MM.1S (cell line): ENCODE measurements at regions not wholly inside any gene's neighbourhood (a gene's known extent, or its start where the extent isn't known, plus 50 kb on each side); places are given as distances from the start of the nearest gene placed in this dataset.

ENCODE experiments used
- DNase-seq: peaks from one replicate; pipeline ENCODE4 v3.0.0-alpha.2; 2015
- H2AFZ ChIP-seq: fragments of 300-600 bp; sonication (generic); 2 replicates; pipeline ENCODE4 v1.6.0; 2016; ENCODE audit warnings: antibody characterized with exemption, low read length
- H3F3A ChIP-seq: fragments of 300-600 bp; sonication (generic); 2 replicates; pipeline ENCODE4 v1.6.1; 2016; ENCODE audit warnings: mild to moderate bottlenecking, antibody characterized with exemption, low read length, moderate library complexity, mixed read lengths; ENCODE audit not compliant: insufficient read depth
- H3K27ac ChIP-seq: fragments of 300-600 bp; sonication (generic); 2 replicates; pipeline ENCODE4 v1.5.1; 2016; ENCODE audit warnings: mild to moderate bottlenecking, low read length
- H3K27me3 ChIP-seq: fragments of 300-600 bp; sonication (generic); replicated peaks from 2 replicates; pipeline ENCODE4 v1.6.0; 2016; ENCODE audit warnings: low read length; ENCODE audit not compliant: insufficient read depth
- H3K36me3 ChIP-seq: fragments of 300-600 bp; sonication (generic); replicated peaks from 2 replicates; pipeline ENCODE4 v1.6.1; 2016; ENCODE audit warnings: mild to moderate bottlenecking, low read length, mixed read lengths; ENCODE audit not compliant: insufficient read depth
- H3K4me1 ChIP-seq: fragments of 300-600 bp; sonication (generic); 2 replicates; pipeline ENCODE4 v1.6.1; 2016; ENCODE audit warnings: low read length, mixed read lengths
- H3K4me2 ChIP-seq: fragments of 300-600 bp; sonication (generic); 2 replicates; pipeline ENCODE4 v1.6.0; 2016; ENCODE audit warnings: low read depth, low read length
- H3K4me3 ChIP-seq: fragments of 300-600 bp; sonication (generic); 2 replicates; pipeline ENCODE4 v1.5.1; 2016; ENCODE audit warnings: low read length, mixed read lengths
- H3K79me2 ChIP-seq: fragments of 300-600 bp; sonication (generic); 2 replicates; pipeline ENCODE4 v1.6.1; 2016; ENCODE audit warnings: mixed run types, low read length, mixed read lengths
- H3K9ac ChIP-seq: fragments of 300-600 bp; sonication (generic); 2 replicates; pipeline ENCODE4 v1.6.1; 2016; ENCODE audit warnings: low read length, mixed read lengths
- H3K9me2 ChIP-seq: fragments of 300-600 bp; sonication (generic); replicated peaks from 2 replicates; pipeline ENCODE4 v1.6.1; 2016; ENCODE audit warnings: mild to moderate bottlenecking, low read length, mixed read lengths; ENCODE audit not compliant: insufficient read depth
- H3K9me3 ChIP-seq: fragments of 300-600 bp; sonication (generic); replicated peaks from 2 replicates; pipeline ENCODE4 v1.6.1; 2016; ENCODE audit warnings: mild to moderate bottlenecking, low read length, mixed read lengths; ENCODE audit not compliant: insufficient read depth
- H4K20me1 ChIP-seq: fragments of 300-600 bp; sonication (generic); 2 replicates; pipeline ENCODE4 v1.6.1; 2016; ENCODE audit warnings: mild to moderate bottlenecking, low read length, moderate library complexity, mixed read lengths; ENCODE audit not compliant: insufficient read depth
- CTCF ChIP-seq: fragments of 300-600 bp; sonication (generic); IDR thresholded peaks from 2 replicates; pipeline ENCODE4 v1.5.1; 2016; ENCODE audit warnings: antibody characterized with exemption, low read length, mixed read lengths
- EZH2 ChIP-seq: fragments of 300-600 bp; sonication (generic); optimal IDR thresholded peaks from 2 replicates; pipeline ENCODE3; 2017; ENCODE audit warnings: low read depth, mild to moderate bottlenecking, antibody characterized with exemption, low read length, mixed read lengths
- EZH2phosphoT487 ChIP-seq: fragments of 300-600 bp; sonication (generic); IDR thresholded peaks from 2 replicates; pipeline ENCODE4 v1.6.1; 2018; ENCODE audit warnings: antibody characterized with exemption, low read length

DNA sequence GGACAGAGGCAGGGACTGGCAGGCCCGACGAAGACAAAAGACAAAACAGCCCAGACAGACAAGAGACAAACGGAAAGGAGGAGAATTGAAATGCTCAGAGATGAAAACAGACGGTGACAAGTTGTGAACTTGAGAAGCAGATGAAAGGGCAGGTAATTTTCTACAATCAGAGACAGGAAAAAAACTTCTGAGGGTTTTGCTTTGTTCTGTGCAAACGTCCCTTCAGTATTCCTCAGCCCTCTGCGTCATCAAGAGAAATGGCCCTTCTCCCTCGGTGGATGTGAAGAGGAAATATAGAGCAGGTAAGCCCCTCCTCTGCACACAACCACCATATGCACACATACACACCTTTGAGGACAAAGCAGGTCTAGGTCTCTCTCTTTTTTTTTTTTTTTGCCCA lies 206.6 kb downstream of the UACA start:
- Histone ChIP-seq H3K9ac (no peak overlapping the region), H2AFZ (no peak overlapping the region), H3K9me3 (no peaks in the 10 kb centered on the region), H3K4me2 (no peak overlapping the region), H3F3A (no peaks in the 10 kb centered on the region), H3K4me1 (no peaks in the 10 kb centered on the region), H3K79me2 (no peaks in the 10 kb centered on the region), H3K9me2 (no peaks in the 10 kb centered on the region), H4K20me1 (no peaks in the 10 kb centered on the region), H3K27me3 (no peaks in the 10 kb centered on the region), H3K27ac (no peak overlapping the region), H3K4me3 (no peak overlapping the region), H3K36me3 (no peaks in the 10 kb centered on the region)
- TF ChIP-seq CTCF: no peak
- TF ChIP-seq EZH2: no peak
- TF ChIP-seq EZH2phosphoT487: no peak
- DNase-seq: no peak

DNA sequence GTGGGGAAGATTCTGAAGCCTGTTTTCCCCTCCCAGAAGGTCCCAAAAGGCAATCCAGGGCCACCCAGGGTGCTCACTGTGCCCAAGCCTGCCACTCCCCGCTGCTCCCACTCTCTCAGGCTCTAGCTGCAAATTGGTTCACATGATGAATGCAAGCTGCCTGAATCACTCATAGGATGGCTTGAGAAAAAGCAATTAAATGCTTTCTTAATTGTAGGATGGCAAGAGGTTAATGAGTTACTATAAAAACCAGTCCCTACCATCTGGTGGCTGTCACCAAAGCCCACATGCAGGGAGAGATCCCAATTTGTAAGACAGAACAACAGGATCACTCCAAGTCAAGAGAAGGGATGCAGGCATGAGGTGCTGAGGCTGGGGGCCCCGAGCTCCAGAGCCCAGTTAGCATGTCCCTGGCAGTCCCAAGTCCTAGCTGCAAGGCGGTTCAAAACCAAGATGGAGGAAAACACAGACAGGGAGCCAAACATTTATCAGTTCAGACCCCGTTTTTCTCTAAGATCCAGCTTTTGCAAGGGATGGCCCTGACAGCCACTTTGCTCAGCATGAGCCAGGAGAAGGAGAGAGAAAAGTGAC lies 207.1 kb downstream of the UACA start:
- Histone ChIP-seq H3K79me2 (no peaks in the 10 kb centered on the region), H3K4me1 (no peaks in the 10 kb centered on the region), H3K4me2 (no peak overlapping the region), H3K9me3 (no peaks in the 10 kb centered on the region), H3K9me2 (no peaks in the 10 kb centered on the region), H3K36me3 (no peaks in the 10 kb centered on the region), H3K27me3 (no peaks in the 10 kb centered on the region), H3K9ac (no peak overlapping the region), H3K4me3 (no peak overlapping the region), H3F3A (no peaks in the 10 kb centered on the region), H4K20me1 (no peaks in the 10 kb centered on the region), H2AFZ (no peak overlapping the region), H3K27ac (no peak overlapping the region)
- DNase-seq: no peak
- TF ChIP-seq EZH2phosphoT487 (no peak), CTCF (no peak), EZH2 (no peak)

GRCh38 chr15:70555713-70556112 lies 207.6 kb downstream of the UACA start:
- DNase-seq: no peak

More at GRCh38 chr15:70555713-70556112, 207.6 kb downstream of the UACA start:
- no peak overlapping the region for H3K27ac ChIP-seq
- no peak for TF ChIP-seq CTCF
- TF ChIP-seq EZH2: no peak
- TF ChIP-seq EZH2phosphoT487: no peak
- no peak overlapping the region for H3K9ac ChIP-seq
- no peaks in the 10 kb centered on the region for H3K79me2 ChIP-seq
- H3K4me3 ChIP-seq: no peak overlapping the region
- H3K4me1 ChIP-seq: no peaks in the 10 kb centered on the region
- no peaks in the 10 kb centered on the region for H3K9me2 ChIP-seq
- H3K4me2 ChIP-seq: no peak overlapping the region
- no peaks in the 10 kb centered on the region for H3F3A ChIP-seq
- H3K9me3 ChIP-seq: no peaks in the 10 kb centered on the region
- H2AFZ ChIP-seq: no peak overlapping the region
- H3K27me3 ChIP-seq: no peaks in the 10 kb centered on the region
- no peaks in the 10 kb centered on the region for H4K20me1 ChIP-seq
- H3K36me3 ChIP-seq: no peaks in the 10 kb centered on the region
